ENCODE measurements at regions not wholly inside any gene's neighbourhood (a gene's known extent, or its start where the extent isn't known, plus 50 kb on each side); places are given as distances from the start of the nearest gene placed in this dataset.
"Not testable (repeated sequence)": the region's sequence is repeated elsewhere in the genome, so short reads cannot be mapped to it uniquely, and the experiment has no call there.

GRCh38 chr3:87873136-87873535 is 185.7 kb downstream of the CGGBP1 start:
- no peak for DNase-seq

- no peak for DNase-seq
These were observed 191.8 kb downstream of the CGGBP1 start for GRCh38 chr3:87867001-87867400.

DNA sequence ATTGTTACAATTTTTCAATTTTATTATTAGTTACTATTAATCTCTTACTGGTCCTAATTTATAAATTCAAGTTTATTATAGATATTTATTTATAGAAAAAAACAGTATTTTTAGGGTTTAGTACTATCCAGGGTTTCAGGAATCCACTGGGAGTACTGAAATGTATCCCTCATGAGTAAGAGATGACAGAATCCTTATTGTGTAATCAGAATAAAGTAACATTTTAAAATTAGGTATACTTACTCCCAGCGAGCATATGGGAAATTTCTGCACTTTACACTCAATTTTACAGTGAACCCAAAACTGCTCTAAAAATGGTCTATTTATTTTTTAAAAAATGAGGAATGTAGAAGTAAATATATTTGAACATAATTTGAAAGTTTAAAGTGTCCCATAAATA is 202.7 kb downstream of the CGGBP1 start:
- no peak for DNase-seq

DNA sequence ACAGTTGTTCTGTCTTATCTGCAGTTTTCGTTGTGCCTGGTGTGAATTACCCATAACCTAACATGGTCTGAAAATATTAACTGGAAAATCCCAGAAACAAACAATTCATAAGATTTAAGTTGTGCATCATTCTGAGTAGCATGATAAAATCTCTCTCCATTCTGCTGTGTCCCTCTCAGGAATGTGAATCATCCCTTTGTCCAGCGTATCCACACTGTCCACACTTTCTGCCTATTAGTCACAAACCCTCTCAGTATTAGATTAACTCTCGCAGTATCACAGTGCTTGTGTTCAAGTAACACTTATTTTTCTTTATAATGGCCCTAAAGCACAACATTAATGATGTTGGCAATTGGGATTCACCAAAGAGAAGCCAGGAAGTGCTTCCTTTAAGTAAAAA is 203.2 kb downstream of the CGGBP1 start:
- DNase-seq, result no peak

GRCh38 chr3:87855211-87855610 is 203.6 kb downstream of the CGGBP1 start:
- no peak for DNase-seq

GRCh38 chr3:87848003-87848402 is 210.8 kb downstream of the CGGBP1 start:
- no peak for DNase-seq

- no peak for DNase-seq
These were observed 221.7 kb downstream of the CGGBP1 start for GRCh38 chr3:87837076-87837475.

- DNase-seq, result no peak
These were observed 222.8 kb downstream of the CGGBP1 start for GRCh38 chr3:87836026-87836425.

- DNase-seq, result no peak
These were observed 223.6 kb downstream of the CGGBP1 start for GRCh38 chr3:87835236-87835635.

DNA sequence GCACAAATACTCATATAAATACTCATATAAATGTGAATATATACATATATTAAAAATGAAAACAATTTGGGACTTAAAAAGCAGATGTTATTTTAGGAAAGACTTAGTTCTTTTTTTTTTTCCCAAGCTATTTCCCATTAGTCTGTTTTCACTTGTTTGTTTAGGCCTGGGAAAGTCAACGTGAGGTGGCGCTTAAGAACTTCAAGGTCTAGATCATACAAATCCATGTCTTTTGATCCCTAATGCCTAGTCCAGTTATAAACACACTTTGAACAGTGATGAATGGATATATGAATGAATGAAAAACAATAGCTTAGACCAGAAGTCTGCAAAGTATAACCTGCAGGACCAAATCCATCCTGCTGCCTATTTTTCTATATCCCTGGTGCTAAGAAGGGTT is 224.5 kb downstream of the CGGBP1 start:
- no peak for DNase-seq

DNA sequence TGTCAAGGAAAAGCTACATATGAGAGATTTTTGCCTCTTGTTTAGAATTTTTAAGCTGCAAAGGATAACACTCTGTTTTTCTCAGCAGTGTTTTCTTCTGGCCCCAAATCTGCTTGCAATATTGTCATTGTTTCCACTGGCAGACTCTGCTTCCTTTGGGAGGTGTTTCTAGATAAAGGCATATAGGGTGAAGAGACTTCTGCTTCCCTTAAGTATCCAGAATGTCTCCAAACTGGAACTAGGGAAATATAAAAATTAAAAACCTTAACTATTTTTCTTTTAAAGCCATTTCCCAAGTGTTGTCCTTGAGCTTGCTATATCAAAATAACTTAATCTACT is 225.8 kb downstream of the CGGBP1 start:
- DNase-seq, result no peak

GRCh38 chr3:87828046-87828445 is 230.8 kb downstream of the CGGBP1 start:
- no peak for DNase-seq

DNA sequence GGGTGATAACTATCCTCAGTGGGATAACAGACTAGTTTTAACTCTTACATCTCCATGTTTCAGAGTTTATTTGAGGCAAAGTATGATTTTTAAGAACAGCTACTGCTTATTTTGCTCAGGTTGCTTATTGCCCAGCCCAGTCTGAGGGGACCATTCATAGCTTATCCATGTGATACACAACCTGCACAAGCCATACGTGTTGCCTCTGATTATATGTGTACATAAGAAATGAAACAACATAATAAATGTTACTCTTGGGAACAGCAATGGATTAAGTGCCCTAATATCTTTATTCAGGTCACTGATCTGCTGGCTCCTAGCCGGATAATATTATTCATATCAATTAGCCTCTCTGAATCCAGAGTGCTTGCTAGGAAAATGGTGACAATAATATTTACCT is 236.2 kb downstream of the CGGBP1 start:
- no peak for DNase-seq

- not testable (repeated sequence) for DNase-seq
These were observed 245.3 kb downstream of the CGGBP1 start for GRCh38 chr3:87813503-87813902.

- DNase-seq, result no peak
These were observed 246.9 kb downstream of the CGGBP1 start for GRCh38 chr3:87811953-87812352.

DNA sequence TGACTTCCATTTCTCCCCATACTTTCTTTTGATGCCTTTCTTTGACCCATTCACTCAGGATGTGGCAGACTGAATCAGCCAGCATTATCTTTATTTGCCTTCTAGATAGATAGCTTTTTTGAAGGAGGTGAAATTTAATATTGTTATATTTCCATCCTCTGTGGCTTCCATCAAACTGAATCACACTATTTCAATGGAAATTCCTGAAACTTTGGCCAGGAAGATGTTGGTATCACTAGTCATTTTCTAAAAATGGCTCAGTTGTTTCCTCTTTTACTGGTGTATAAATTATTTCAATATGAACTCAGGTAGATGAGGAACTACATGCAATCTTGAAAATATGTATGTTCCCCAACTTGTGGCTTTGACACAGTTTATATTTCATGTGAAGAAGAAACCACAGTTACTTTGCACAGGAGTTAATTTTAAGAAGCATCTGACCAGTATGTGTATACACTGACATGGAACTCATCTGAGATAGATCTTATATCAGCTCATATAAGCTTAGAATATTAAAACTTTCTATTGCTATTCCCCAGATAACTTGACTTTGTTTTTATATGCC is 248.3 kb downstream of the CGGBP1 start:
- DNase-seq, result no peak

DNA sequence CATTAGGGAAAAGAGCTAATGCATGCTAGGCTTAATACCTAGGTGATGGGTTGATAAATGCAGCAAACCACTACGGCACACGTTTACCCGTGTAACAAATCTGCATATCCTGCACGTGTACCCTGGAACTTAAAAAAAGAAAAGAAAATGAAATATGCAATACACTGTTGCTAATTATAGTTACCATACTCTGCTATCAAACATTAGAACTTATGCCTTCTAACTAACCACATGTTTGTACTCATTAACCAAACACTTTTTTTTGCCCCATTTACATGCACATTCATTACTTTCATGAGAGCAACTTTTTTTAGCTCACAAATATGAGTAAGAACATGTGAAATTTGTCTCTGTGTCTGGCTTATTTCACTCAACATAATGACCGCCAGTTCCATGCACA is 253.1 kb downstream of the CGGBP1 start:
- DNase-seq, result no peak

- DNase-seq, result no peak
These were observed 257.4 kb downstream of the CGGBP1 start for GRCh38 chr3:87801409-87801808.

DNA sequence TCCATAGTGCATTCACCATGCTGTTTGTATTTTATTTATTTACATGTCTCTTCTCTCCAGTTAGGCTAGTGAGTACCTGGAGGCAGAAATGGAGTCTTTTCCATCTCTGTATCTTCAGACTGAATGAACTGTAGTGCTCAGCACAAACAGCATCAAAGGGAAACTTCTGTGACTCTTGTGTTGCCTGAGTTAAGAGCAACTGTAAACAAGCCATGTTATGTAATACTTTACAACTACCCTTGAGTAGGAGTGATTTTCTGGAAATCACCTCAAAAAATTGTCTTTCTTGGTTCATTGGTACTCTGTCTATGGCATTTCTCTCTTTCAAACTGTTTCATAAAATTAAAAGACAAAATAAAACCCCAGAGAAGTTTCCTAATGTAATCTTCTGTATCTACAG is 258.3 kb downstream of the CGGBP1 start:
- no peak for DNase-seq

DNA sequence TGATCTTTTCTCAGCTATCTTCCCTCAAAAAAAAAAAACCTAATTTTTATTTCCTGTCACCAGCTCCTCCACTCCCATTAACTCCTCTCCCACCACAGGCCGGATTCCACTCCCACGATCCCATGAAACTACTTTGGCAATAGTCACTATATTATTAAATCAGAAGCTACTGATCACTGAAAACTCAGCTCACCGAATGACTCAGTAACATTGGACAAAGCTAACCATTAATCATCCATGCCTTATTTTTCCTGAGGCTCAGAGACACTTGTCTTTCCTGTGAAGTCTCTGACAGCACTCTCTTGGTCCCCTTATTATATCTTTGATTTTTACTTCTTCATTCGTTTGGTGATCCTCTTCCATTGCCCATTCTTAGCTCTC is 260.2 kb downstream of the CGGBP1 start:
- no peak for DNase-seq

DNA sequence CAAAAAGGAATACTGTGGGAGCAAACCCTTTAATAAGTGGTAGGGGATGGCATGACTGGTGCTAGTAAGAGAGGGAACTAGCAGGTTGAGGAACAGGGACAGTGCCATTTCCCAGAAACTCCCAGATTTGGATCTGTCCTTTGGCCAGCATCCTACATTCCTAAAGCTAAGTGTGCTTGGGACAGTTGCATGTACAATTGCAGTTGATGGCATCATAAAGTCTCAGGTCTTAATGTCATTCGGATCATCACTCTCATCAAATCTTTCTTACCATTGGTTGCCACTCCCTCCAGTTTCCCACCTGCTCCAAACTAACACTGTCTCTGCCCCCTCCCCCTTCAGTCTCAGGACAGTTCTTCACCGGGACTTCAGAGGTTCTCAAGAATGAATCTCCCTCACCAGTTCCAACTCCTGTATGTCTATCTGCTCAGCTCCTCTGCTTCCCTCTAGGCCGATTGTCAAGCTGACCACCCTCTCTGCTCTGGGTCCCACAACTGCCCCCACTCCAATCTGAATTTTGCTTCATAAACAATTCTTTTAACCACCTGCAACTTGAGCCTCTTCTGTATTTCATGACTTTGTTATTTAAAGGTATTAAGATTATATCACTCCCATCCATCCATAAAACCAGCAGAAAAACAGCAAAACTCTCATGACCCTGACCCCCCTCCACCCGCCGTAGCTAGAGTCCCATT is 260.8 kb downstream of the CGGBP1 start:
- no peak for DNase-seq

GRCh38 chr3:87796843-87797185 is 262.0 kb downstream of the CGGBP1 start:
- DNase-seq, result no peak

GRCh38 chr3:87796137-87796842 is 262.5 kb downstream of the CGGBP1 start:
- DNase-seq, result no peak
